DLD1 (cell line): ENCODE measurements at regions not wholly inside any gene's neighbourhood (a gene's known extent, or its start where the extent isn't known, plus 50 kb on each side); places are given as distances from the start of the nearest gene placed in this dataset.

Experiments
- in situ Hi-C: cut with HindIII; loops from 2 replicates; pipeline ENCODE4 v1.10.0; 2017; ENCODE audit warnings: low sequenced_read_pairs

DNA sequence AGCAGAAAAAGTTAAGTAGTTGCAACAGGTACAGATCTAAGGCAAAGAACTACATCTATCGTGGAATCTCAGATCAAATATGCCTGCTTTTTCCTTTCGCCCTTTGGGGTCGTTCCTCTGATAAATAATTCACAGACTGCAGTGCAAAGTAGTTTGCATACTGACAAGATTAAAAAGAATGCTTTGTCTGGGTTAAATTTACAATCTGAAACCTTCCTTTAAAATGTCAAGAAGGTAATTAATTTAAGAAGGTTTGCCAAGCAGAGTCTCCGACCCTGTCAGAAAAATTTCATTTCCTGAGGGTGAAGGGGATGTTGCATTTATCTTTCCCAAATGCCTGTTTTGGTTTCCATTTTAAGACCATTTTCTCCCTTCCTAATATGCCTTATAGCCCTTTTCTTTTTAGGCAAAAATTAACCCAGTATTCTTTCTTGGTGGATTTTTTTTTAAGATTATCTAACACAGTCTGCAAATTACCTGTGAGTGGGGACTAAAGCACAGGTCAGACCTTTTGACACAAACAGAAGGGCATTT lies 406.9 kb downstream of the LRIG3 start:
- in situ Hi-C loops = no loop called here

DNA sequence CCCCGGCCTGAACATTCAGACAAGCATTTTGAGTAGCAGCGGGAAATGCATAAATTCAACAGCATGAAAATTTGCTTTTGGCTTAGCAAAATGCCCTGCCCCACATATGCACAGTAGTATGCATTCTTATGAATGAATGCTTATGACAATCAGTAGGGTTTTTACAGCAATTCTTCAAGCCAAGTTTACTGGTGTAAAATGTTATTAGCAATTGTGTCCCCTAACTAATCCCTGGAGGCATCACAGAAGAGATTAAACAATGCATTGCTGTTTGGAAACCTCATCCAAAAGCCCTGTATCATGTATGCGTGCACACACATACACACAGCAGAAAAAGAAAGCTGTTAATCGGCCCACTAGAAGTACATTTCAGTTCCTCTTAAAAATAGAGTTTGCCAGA lies 406.5 kb downstream of the LRIG3 start:
- in situ Hi-C loops = no loop called here

DNA sequence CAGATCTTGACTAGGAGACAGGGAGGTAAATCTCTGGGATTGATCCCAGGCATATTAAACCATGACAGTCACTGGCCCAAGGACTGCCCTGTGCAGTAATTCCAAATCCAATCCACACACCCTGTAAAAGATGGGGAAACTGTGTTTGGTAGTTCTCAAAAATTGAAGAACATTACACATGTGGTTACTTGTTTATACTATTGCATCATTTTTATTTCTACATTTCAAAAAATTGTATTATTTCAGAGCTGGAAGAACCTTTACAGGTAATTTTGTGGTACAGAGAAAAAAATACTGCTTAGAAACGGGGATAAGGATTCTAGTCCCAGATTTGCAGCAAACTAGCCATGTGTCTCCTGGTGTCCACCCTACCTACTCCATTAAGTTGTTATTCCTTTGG lies 400.5 kb downstream of the LRIG3 start:
- in situ Hi-C loops = no loop called here

DNA sequence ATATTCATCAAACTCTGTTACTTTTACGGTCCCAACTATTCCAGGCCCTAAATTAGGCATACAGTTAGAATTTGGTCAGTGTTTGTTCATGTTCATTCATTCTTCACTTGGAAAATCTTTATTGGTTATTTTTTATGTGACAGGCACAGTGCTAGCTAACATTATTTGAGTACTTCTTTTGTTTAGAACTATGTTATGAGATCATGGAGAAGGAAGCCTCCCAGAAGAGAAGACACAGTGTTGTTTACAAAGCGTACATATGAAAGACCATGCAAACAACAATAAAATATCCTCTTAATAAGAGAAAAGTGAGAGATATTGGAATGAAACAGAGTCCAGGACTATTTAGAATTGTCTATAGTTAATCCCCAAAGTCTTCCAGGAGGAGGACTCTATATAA lies 399.2 kb downstream of the LRIG3 start:
- in situ Hi-C loops = no loop called here

DNA sequence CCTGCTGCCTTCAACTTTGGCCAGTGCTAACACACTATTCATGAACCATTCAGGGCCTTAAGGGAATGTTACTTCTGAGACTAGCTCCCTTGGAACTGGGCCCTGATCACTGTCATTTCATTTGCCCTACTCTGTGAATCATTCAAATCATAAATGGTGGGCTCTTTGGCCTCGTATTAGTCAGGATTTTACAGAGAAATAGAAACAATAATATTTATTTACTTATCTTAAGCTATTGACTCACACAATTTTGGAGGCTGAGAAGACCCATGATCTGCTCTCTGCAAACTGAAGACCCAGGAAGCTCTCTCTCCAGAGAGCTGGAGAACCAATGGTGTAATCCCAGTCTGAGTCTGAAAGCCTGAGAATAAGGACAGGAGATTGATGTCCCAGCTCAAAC lies 398.5 kb downstream of the LRIG3 start:
- in situ Hi-C loops = no loop called here

DNA sequence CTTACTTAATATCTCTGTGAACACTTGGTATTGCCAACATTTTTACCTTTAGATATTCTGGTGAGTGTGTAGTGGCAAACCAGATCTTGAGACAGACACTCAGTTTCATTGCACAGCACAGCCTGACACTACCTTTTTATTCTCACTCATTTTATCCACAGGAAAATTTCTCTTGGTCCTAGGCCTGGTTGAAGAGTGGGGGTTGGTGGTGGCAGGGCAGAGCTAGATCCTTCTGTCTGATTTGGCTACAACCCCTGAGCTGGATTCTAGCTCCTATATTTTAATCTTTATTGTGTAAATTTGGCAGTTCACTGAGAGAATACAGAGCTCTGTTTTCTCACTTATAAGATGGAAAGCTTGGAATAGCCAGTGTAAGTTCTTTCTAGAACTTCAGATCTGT lies 396.9 kb downstream of the LRIG3 start:
- in situ Hi-C loops = no loop called here

DNA sequence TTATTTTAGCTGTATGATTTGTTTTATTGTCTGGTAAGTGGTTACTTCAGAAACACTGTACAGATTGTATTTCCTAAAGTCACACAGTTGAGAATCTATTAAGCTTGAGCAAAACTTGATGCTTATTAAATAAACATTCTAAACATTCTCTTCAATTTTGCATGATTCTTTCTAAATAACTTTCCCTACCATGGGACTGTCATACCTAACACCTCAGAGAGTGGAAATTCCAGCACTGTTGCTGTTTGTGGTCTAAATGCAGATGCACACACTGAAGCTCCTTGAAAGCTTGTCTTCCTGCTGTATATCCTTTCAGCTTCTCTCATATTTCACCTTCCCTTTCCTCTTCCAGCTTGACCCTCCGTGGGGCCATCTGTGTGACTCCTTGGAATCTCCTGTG lies 392.0 kb downstream of the LRIG3 start:
- in situ Hi-C loops = no loop called here

DNA sequence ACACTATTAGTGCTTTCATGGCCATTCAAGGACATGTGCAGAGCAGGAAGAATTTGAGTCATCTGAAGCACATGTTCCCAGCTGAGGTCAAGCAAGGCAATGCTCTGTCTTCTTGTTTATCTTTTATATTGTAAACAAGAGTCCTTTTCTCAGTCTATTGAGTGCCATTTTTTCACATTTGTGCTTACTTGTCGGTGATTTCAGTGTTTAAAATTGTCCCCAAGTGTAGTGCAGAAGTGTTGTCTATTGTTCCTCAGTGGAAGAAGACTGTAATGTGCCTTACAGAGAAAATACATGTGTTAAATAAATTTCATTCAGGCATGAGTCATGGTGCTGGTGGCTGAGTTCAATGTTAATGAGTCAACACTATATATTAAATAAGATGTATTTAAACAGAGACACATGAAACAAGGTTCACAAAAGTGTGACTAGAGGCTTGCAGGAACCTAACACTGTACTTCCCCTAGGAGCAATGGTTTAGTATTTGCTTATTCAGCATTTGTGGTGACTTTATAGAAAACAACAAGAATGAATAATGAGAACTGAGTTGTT lies 391.1 kb downstream of the LRIG3 start:
- in situ Hi-C loops = no loop called here

DNA sequence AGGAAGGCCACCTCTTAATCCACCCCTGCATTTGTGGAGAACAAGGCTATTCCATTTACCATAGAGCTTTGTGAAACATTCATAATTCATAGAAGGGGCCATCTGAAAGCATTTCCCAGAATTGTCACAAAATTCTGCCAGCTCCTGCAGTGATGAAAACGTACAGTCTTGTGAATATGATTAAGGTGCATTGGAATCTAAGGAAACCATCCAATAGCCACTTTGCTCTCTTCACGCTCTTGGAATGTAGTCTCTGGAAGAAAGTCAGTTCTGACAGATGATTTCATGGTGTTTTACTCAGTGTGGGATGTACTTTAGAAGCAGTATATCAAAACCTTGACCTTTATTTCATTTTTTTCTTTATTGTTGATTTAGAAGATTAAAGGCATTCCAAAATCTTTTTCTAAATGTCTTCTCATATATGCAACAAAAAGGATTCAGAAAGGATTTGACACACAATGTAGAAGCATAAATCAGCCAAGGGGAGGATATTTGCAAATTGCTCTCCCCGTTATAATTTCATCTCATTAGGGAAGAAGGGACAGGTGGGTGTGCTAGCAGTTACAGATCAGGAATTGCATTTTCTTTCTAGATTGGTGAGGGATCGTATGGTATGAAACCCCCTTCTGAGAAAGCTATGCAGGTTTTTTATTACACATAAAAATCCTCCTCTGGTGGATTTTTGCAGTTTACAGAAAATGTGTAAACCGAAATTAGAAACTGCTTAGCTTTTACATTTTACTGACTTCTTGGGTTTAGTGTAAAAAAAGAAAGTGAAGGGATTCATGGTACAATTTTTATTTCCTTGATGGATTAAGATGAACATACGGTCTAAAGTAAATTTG lies 390.2 kb downstream of the LRIG3 start:
- in situ Hi-C loops = no loop called here

DNA sequence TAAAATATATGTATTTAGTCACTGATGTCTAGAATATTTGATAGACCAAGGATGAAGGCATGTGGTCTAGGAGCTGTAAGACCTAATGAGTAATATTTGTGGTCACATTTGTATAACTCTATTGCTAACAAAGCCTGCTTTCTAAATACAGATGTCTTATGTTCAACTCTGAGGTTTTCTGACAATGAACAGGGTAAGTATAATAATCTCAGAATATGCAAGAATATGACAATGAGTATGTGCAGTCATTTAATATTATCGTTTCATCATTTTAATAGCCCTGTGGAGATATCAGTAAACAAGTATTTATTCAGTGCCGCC lies 389.6 kb downstream of the LRIG3 start:
- in situ Hi-C loops = no loop called here

DNA sequence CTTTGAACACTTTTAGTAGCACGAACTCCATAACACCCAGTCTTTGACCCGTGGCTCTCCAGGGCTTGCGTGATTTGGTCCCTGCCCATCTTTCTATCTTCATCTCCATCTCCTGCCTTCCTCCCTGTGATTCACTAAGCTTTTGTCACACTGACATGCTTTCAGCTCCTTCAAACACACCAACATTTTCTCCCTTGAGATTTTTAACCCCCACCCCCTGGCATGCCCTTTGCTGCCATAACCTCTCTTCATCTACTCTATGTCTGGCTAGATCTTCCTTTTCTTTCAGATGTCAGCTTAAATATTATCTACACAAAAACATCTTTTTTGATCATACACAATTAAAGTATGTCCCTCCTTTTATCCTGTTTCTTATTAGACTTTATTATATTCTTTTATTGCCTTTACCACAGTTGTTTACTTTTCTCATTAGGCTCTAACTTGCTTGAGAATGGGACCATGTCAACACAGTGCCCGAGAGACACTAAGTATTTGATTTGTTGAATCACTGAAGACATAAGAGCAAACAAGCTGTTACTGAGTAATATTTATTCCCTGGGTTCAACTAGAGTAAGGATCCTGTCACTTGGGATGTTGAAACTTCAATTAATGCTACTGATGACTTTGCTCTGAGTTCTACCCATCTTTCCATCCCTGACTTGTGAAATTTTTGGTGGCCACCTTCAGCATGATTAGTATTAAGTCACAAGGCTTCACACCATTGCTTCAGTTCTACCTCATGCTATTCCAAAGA lies 387.3 kb downstream of the LRIG3 start:
- in situ Hi-C loops = no loop called here

DNA sequence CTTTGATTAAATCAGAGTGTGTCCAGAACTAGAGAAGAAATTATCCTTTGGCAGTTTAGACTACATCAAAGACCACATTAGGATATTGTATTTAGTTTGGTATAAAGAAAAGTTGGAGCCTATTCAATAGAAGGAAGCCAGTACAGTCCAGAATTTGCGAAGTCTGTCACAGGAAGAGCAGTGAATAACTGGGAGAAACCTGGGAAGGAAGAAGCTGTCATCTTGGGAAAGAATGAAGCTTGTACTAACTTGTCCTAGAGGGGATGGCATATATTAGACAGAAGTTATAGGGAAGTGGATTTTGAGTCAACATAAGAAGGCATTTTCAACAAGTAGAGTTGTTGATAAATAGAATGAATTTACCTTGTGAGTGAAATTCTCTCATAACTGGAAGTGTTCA lies 386.7 kb downstream of the LRIG3 start:
- in situ Hi-C loops = no loop called here

DNA sequence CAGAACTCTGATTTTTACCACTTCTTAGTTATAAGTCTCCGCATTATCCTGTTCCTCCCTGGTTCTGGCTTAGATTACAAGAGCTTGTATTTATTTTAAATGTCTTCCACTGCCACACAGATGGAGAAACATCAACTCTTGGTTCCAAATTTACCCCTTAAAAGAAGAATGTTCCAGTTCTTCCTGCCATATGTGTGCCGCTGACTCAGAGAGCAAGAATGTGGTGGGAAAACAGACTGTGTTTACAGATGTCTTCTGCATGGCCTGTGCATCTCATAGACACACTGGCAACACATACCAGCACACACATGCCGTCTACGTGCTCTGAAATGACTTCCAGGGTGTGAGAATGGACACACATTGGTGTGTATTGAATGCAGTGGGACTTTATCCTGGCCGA lies 383.0 kb downstream of the LRIG3 start:
- in situ Hi-C loops = no loop called here

DNA sequence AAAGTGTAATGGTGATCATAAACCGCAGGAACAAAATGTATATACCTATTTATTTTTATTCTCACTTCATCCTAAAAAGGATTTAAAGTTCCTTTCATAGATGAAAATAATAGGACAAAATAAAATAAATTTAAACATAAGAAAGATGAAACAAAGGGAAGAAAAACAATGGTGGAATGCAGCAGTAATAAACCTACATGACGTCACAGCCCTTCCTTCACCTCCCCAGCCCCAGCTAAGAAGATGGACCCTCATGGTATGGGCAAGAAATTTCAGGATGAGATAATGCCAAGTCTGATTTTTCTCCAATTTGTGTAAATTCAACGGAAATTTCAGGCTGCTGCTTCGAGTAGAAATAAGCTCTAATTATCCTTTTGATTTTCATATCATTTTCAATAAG lies 381.0 kb downstream of the LRIG3 start:
- in situ Hi-C loops = no loop called here

DNA sequence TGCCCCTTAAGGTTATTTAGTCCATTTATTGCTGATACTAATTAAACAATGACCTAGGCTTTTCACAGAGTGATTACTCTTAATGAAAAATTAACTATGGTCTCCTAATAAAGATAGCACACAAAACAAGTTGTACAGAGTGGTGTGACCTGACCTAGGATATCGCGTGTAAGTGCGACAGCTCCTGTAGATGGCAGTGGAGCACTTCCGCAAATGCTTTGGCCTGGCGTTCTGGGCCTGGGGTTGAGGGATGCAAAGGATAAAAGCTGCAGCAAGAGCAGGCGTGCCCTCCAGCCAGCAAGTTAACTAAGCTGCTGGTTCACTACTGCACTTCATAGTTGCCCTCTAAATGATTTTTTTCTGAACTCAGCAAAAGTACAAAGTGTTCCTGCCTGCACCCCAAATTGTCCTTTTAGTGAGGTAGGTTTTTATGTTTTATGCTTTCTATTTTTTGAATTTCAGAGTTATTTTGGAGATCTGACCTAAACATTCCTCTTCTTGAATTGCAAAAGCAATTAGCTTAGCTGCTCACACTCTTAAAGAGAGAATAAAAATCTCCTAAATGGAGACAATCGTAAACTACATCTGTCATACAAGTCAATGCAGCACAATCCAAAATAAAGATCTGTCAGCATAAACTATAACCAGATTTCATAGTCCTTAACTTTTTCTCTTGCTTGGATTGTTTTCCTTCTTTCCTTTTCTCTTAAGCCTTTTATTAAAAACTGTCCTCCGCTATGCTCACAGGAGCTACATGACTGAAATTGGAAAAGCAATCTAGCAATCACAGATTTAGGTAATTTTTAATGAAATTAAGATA lies 379.6 kb downstream of the LRIG3 start:
- in situ Hi-C loops = no loop called here

DNA sequence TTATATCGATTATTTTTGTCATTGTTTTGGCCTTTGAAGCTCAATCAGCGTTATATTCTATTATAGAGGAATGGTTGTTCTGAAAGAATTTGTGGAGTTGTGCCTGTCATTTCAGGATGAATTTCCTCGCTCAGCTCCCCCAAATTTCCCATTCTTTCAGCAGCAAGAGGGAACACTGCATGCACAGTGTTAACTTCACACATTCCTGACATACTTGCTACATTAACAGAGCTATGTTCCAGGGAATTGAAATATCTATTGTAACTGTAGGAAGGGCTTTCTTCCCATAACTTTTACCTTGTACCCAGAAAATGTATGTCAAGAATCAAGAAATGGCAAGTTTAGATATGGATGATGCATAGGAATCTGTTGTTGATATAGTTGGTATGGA lies 379.0 kb downstream of the LRIG3 start:
- in situ Hi-C loops = no loop called here

DNA sequence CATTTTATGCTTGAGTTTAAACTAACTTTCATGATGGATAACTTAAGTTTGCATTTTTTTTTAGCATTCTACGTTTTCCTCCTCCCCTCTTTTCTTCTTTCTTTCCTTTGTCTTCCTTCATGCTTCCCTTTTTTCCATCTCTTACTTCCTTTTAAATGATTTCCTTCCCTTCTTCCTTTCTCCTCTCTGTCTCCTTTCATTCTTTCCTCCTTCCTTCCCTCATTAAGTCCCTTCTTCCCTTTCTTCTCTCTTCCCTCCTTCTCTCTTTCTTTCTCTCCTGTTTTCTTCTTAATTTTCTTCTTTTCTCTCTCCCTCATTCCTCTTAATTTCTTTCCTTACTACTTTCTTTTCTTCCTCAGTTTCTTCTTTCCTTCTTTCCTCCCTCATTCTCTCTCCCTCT lies 376.0 kb downstream of the LRIG3 start:
- in situ Hi-C loops = no loop called here

DNA sequence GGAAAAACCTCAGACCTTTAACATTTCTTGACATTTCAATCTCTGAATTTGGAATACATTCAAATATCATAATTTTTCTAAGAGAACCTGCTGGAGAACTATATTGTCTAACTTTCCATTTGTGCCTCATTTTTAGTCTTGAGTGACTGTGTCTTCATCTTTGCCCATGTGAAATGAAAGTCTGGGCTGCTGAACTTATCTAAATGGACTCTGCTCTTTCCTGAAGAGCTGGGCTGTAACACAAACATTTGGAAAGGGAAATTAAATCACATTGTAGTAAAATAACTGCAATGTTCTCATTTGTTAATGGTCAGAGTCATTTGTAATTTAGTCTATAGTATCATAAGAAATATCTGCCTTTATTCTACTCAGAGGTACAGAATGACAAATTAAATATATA lies 373.1 kb downstream of the LRIG3 start:
- in situ Hi-C loops = no loop called here

DNA sequence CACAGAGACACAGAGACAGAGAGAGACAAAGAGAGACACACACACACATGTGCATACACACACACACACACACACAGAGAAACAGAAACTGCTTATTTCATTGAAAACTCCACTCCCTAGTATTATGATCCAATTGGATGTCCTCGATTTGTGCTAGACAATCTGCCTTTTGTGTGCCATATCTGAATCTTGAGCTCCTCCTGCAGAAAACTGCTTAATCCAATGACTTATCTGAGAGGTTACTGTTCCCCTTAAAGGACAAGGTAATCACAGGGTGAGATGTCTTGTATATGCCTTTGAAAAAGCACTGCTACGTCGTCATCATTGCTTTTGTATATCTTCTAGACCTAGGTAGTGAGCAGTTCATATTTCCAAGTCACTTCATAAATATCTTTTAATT lies 371.5 kb downstream of the LRIG3 start:
- in situ Hi-C loops = no loop called here

DNA sequence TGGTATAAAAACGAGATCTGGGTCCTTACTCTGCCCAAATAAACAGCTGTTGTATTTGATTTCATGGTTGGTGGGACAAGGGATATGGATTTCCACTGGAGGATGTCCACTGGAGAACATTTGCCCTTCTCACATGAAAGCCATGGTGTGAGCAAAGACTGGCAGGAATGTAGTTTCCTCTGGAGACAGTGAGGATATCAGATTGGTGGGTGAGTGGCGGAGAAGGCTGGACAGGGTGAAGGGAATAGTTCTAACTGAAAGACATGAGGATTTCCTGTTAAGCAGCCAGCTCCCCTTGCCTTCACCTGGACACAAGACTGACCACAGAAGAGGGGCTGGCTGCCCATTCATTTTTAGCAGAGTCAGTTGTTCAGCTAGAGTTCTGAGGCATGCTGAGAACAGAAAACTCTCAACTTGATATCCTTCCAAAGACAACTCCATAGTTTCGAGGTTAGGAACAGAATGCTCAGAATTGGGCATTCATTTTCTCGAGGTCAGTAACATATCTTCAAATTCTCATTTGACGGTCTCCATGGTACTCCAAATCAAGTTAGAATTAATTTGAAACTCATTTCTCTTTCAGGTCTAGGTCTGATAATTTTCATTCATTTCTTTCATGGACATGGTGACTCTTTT lies 365.7 kb downstream of the LRIG3 start:
- in situ Hi-C loops = no loop called here

DNA sequence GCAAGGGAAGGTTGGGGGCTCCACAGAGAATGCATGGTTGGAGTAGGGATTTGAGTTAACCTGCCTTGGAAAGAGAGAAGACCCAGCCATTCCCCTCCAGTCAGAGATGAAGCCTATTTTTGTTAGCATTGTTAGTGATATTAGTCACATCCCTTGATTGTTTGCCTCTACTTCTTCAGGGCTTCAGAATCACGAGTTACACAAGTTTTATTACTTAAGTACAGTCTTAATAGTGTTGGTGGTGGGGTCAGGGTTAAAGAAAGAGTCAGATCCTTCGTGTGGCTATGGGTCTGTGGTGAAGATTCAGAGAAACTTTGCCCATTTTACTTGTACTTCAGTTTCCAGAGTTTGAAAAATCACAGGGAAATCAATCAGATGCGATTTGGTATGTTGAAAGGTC lies 363.1 kb downstream of the LRIG3 start:
- in situ Hi-C loops = no loop called here
